HG03575 (cell line): ENCODE measurements at regions not wholly inside any gene's neighbourhood (a gene's known extent, or its start where the extent isn't known, plus 50 kb on each side); places are given as distances from the start of the nearest gene placed in this dataset.

Source experiments
- ATAC-seq: cut with Tn5 transposase; IDR thresholded peaks from one replicate; pipeline ENCODE4 v1.9.1; 2021; ENCODE audit not compliant: unreplicated experiment, insufficient number of reproducible peaks, low FRiP score; ENCODE audit errors: extremely low read depth

- ATAC-seq = no peak
These were observed 290.9 kb upstream of the NFE2L3 start for GRCh38 chr7:25861164-25861496.

GRCh38 chr7:25861601-25862260 is 290.3 kb upstream of the NFE2L3 start:
- no peak for ATAC-seq

GRCh38 chr7:25862261-25863004 is 289.6 kb upstream of the NFE2L3 start:
- peak; percentile 81 for ATAC-seq

- ATAC-seq = no peak
These were observed 288.8 kb upstream of the NFE2L3 start for GRCh38 chr7:25863005-25863728.

- ATAC-seq = no peak
These were observed 288.3 kb upstream of the NFE2L3 start for GRCh38 chr7:25863729-25864110.

- ATAC-seq = no peak
These were observed 287.5 kb upstream of the NFE2L3 start for GRCh38 chr7:25864511-25864910.

- ATAC-seq = no peak
These were observed 286.9 kb upstream of the NFE2L3 start for GRCh38 chr7:25864943-25865751.

- ATAC-seq = no peak
These were observed 283.5 kb upstream of the NFE2L3 start for GRCh38 chr7:25868509-25868908.

GRCh38 chr7:25870574-25870973 is 281.4 kb upstream of the NFE2L3 start:
- ATAC-seq = no peak

GRCh38 chr7:25876092-25876491 is 275.9 kb upstream of the NFE2L3 start:
- ATAC-seq = no peak

- ATAC-seq = no peak
These were observed 273.9 kb upstream of the NFE2L3 start for GRCh38 chr7:25877802-25878789.

GRCh38 chr7:25879799-25880198 is 272.2 kb upstream of the NFE2L3 start:
- ATAC-seq = no peak

- ATAC-seq = no peak
These were observed 270.5 kb upstream of the NFE2L3 start for GRCh38 chr7:25881317-25882037.

- no peak for ATAC-seq
These were observed 269.7 kb upstream of the NFE2L3 start for GRCh38 chr7:25882151-25882773.

- no peak for ATAC-seq
These were observed 267.7 kb upstream of the NFE2L3 start for GRCh38 chr7:25884265-25884828.

- ATAC-seq = no peak
These were observed 266.9 kb upstream of the NFE2L3 start for GRCh38 chr7:25885057-25885576.
